CD4-positive, alpha-beta T cell treated with Interferon gamma for 1 hour (primary cell): ENCODE measurements at regions not wholly inside any gene's neighbourhood (a gene's known extent, or its start where the extent isn't known, plus 50 kb on each side); places are given as distances from the start of the nearest gene placed in this dataset.
"Not testable (repeated sequence)": the region's sequence is repeated elsewhere in the genome, so short reads cannot be mapped to it uniquely, and the experiment has no call there.

Source experiments
- DNase-seq: peaks from one replicate; pipeline ENCODE4 v3.0.0-alpha.2; 2020

DNA sequence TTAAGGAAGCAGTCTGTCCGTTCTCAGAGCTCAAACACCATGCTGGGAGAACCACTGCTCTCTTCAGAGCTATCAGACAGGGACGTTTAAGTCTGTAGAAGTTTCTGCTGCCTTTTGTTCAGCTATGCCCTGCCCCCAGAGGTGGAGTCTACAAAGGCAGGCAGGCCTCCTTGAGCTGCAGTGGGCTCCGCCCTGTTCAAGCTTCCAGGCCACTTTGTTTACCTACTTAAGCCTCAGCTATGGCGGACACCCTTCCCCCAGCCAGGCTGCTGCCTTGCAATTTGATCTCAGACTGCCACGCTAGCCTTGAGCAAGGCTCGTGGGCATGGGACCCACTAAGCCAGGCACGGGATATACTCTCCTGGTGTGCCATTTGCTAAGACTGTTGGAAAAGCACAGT, 180.7 kb upstream of the TMEM196 start:
- DNase-seq = not testable (repeated sequence)

DNA sequence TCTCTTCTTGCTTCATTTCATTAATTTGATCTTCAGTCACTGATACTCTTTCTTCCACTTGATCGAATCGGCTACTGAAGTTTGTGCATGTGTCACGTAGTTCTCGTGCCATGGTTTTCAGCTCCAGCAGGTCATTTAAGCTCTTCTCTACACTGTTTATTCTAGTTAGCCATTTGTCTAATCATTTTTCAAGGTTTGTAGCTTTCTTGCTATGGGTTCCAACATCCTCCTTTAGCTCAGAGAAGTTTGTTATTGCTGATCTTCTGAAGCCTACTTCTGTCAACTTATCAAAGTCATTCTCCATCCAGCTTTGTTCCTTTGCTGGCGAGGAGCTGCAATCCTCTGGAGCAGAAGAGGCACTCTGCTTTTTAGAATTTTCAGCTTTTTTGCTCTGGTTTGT, 180.0 kb upstream of the TMEM196 start:
- not testable (repeated sequence) for DNase-seq

DNA sequence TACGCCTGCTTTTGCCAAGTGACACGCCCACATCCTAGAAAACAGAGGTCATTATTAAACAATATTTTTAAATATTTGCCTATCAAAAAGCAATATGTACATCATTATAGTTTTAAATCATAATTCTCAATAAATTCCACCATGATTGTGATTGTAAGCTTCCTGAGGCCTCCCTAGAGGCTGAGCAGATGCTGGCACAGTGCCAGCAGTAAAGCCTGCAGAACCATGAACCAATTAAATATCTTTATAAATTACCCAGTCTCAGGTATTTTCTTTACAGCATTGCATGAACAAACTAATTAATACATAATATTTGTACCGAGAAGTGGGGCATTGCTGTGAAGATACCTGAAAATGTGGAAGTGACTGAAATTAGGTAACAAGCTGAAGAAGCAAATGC, 174.7 kb upstream of the TMEM196 start:
- DNase-seq = no peak

DNA sequence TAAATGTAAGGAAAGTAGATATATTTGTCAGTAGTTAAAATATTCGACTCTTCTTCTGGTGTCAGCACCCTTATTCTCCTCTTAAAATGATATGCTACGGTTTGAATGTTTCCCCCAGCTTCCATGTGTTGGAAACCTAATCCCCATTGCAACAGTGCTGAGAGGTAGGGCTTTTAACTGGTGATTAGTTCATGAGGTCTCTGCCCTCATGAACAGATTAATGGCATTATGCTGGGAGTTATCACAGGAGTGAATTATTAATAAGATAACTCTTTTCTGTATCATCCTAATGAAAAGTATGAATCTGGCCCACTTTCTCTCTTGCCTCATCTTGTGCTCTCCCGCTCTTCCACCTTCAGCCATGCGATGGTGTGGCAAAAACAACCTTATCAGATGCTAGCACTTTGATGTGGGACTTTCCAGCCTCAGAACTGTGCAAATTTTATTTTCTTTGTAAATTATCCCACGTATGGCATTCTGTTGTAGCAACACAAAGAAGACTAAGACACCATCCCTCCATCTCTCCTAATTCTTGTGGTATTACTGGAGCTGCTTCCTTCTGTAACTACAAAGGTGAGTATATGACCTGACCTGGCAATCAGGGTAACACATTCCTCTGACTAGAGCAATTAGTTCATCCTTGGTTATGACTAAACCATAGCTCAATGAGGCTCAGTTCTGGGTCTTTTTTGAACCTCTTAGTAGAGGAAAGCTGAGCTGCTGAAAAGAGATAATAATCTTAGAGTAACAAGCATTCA, 171.1 kb upstream of the TMEM196 start:
- DNase-seq = no peak

DNA sequence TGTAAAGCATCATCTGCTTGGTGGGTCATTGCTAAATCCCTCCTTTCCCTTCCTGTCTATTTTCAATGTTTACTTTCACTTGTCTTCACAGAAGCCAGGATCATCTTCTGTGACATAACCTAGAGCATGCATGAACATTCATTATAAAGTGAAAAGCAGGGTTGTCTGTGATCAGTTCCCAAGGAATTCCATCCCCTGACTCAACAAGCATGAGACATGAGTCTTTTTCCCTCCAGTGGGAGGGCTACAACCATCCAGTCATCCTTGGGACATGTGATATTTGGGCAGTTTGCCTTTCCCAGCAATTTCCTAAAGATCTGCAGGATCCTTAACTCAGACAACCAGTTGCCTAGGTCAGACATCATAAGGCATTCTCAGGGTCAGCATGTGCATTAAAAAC, 166.3 kb upstream of the TMEM196 start:
- DNase-seq = no peak

DNA sequence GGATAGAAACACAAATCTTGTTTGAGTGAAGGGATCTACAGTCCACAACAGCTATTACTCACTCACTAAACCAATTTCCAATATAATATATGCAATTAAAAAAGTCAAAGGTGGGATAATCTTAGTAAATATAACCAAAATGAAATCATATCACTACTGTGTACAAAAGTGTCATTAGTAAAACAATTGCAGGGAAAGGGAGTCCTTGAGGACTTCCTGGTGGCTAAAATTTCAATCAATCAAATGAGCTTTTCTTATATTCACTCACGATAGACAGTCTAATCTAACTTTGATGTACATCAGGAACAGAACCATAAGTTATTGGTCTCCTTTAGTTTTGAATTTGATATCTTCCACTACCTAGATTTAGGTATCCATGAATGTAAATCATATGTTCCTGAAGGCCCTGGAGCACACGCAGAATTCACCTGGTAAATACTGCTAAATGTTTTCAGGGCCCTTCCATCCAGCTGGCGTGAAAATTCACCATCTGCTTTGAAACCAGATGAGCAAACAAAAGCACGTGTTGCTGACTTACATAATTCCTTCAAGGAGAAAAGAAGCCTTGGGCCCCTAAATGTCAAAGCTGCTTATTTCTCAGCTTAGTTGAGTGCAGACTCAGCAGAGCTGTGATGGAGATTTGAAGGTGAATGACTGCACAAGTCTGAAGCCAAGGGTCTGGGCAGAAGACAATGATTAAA, 159.3 kb upstream of the TMEM196 start:
- no peak for DNase-seq

DNA sequence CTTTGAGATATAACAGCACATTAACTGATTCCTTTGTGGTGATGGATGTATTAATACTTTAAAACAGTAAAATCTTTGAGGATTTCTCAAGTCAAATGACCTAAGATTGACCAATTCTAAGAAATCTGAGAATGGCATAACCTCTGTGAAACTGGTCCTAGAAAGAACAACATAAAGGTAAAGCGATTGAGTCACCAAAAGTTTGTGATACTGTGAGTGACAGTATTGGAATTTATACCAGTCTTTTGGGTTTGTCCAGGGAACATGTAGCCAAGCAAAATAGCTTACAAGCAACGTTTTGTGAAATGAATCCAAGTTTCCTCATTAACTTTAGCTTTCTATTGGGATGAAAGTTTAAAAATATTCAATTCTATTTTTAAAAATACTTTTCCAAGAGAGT, 157.4 kb upstream of the TMEM196 start:
- no peak for DNase-seq

DNA sequence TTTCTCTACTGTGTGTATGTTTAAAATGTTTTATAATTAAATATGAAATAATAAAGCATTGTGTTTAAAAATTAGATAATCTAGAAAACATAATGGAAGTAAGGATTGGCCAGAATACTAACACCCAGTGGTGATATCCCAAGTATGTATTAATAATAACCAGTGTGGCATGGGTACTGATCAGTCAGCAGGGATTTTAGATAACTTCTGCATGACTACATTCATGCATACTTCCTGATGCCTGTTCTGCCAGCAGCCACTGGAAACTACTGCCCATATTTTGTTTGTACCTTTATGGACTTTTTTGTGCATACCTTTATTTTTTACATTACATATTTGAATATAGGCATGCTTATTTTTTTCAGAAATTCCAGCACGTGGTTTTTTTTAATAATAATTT, 156.6 kb upstream of the TMEM196 start:
- no peak for DNase-seq

DNA sequence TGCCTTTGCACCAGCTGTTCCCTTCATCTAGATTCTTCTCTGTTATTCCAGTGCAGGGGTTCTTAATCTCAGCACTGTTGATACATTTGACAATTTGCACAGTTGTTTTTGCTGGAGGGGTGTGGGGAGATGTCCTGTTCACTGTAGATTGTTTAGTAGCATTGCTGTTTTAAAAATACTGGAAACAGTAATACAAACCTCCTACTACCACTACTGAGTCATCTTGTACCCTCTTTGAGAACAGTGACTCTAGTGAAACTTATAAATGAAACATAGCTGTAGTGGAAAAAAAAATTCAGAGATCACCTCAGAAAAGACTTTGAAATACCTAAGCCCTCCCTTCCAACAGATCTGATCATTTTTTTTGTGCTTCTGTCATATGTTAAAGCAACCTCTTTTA, 154.8 kb upstream of the TMEM196 start:
- no peak for DNase-seq

DNA sequence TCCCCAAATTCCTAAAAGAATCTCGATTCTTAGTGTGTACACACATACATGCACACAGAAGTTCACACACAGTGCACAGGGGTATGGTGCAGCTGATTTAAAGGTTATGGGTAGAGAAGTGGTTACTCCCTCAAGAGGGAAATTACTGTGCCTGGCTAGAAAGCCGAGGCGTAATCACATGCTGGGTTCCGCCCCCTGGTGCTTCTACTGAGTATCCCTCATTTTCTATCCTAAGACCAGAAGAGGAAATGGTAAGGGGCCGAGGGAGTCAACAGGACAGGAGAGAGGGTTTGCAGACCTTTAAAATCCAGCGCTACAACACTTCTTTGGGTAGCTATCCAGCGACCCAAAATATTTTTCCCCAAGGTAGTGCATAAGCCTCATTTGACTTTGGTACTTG, 147.3 kb upstream of the TMEM196 start:
- no peak for DNase-seq

DNA sequence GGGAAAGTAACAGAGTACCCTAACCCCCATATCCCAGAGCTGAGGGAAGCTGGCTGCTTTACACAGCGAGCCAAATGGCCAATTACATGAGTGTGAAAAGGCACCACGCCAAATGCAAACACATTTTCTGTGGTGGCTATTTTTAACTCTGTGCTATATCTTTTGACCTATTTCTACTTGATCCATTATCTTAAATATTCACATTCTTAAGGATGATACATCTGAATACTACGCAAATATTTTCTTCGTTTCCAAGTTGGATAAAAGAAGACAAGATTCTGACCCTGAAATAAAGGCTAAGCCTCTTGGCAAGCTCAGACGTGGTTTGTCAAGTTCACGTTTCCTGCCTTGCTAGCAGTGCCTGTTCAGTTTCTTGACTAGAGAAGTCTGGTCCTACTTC, 146.7 kb upstream of the TMEM196 start:
- no peak for DNase-seq

DNA sequence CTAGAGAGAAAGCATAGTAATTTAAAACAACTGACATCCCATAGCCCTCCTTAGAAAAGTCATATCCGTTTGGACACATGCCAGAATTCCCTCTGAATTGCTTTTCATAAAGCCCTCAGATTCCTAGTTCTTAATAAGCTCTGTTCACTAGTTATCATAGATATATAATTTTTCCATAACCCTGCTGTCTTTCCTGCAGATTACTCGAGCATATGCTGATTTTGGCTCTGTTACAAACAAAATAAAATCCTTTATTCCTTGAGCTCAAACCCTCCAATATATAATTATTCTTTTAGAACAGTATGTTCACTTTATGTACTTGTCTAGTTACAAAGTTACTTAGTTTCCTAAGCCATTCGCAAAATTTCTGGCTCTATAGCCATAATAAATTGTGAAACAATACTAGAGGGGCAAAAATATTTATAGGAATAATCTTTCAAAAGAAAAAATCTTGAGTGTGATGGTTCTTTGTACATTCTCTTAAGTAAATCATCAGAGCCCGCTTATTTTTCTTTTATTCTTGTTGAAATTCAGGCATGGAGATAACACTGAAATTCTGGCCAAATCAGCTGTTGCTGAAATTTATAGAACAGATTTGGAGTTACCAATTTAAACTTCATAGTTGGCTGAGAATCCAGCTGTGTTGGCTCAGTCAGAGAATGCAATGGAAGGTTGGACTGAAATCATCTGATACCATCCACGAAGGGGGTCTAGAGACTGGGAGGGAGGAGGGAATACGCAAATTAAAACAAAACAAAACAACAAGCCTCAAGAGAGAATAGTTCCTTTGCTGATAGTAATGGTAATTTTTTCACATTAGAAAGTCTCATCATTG, 146.1 kb upstream of the TMEM196 start:
- no peak for DNase-seq

DNA sequence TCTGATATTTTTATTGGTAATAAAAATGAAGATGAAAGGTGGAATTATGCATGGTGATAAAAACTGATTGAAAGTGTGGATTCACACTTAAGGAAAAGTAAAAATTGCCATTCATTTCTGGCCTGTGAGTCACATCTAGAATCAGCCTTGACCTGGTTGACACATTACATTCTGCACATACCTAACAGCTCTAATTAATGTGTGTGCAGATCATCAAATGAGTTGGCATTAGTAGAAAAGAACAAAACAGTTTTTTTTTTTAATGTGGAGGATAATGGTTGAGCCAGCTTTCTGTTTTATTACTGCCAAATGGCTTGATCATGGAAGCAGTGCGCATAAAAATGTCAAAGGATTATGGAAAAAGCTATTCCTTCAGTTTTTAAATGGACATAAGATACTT, 142.6 kb upstream of the TMEM196 start:
- no peak for DNase-seq

DNA sequence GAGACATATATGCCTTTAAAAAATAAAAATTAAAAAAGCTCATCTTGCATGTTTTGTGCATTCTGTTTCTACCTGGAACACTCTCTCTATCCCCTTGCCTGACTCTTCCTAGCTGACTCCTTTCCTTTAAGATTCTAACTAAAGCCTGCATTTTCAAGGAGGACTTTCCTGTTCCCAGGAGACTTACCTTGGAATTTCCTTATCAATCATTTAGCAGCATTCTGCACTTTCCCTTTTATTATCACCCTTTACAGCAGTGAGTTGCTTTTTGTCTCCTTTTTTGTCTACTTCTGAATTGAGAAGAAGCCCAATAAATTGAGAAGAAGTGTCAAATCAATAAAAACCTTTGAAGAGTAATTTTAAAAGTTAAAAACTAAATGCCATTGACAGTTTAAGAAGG, 142.2 kb upstream of the TMEM196 start:
- no peak for DNase-seq

DNA sequence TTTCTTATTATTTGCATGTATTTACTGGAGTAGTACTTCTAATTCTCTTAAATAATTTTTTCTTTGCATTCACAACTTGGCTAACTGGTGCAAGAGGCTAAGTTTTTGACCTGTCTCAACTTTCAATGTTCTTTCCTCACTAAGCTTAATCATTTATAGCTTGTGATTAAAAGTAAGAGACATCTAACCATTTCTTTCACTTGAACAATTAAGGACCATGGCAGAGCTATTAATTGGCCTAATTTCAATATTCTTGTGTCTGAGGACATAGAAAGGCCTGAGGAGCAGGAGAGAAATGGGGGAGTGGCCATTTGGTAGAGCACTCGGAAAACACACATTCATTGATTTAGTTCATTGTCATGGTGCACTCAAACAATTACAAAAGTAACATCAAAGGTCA, 141.4 kb upstream of the TMEM196 start:
- no peak for DNase-seq

DNA sequence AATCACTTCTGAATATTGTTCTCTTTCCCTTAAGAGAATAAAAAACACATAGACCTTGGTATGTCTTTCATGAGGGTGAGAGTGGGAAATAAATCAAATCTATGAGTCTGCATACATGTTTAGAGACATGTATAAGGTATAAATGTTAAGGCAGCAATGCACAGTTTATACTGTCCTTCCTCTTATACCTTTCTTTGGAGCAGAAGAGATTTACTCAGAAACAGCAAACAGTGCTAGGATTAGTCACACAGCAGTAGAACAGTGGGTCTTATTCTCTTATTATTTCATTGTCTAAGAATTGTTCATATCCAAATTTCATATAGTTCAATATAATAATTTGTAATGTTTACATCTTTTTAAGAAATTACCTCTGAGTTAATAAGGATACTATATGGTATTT, 126.7 kb upstream of the TMEM196 start:
- no peak for DNase-seq

DNA sequence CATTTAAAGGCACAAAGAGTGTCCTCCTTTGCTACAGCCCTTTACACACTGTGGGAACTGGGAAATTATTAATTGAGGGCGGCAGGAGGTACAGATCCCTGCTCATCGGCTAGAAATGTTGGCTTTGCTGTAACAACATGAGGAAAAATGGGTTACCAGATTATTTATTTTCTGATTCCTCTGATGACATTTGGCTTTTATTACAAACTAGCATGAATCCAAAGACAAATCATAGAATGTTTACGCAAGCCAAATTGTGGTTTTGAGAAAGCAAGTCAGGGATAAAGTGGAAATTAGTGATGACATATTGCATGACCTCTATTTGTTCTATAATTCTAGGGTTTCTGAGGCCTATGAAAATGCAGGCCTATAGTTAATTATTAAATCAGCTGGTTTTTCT, 126.1 kb upstream of the TMEM196 start:
- DNase-seq = no peak

DNA sequence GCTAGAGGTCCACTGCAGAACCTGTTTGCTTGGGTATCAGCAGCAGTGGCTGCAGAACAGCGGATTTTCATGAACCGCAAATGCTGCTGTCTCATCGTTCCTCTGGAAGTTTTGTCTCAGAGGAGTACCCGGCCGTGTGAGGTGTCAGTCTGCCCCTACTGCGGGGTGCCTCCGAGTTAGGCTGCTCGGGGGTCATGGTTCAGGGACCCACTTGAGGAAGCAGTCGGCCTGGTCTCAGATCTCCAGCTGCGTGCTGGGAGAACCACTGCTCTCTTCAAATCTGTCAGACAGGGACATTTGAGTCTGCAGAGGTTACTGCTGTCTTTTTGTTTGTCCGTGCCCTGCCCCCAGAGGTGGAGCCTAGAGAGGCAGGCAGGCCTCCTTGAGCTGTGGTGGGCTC, 109.5 kb upstream of the TMEM196 start:
- not testable (repeated sequence) for DNase-seq

DNA sequence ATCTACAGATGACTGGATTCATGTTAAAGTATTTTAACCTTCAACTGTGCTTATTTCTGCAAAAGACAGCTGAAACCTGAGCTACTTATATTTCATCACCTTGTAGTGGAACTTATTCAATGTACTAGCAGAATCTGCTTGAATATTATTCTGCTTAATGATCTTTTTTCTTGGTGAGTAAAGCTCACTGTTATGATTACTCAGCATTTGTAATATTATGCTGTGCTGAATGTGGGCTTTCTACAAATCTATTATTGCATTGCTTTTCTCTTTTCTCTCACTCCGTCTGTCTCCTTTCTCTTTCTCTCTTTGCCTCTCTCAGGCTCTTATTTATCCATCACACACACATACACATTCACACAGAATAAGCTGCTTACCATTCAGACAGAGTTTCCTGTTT, 98.7 kb upstream of the TMEM196 start:
- no peak for DNase-seq

DNA sequence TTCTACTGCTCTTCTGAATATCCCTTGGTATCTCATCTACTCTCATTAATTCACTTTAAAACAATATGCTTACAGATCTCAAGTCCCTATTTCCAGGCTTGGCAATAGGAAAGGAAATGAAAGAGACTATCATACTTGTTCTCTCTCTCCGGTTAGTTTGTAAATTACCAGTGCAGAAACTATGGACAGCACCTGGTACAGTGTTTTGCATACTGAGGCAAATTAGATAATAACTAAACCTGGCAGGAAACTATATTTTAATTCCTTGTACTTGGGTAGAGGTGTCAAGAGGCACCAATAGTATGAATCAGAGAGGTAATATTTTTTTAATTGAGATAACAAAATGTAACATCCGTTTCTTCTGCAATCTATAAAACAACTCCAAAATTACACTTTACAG, 97.7 kb upstream of the TMEM196 start:
- no peak for DNase-seq

DNA sequence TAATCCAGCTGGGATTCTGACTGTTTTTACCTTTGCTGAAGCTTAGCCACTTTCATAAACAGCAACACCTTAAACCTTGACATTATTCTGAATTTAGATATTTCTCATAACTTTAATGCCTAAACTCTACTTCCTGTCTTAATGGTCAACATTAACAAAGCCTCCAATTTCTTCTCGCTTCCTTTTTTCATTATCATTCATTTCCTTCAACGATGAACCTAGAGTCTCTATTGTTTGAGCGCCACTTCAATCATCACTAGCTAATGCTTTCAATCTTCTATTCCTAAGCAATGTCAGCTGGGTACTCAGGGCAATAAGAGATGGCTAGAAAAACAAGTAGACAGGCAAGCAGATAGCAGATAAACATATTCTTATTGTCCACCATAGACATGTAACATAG, 96.6 kb upstream of the TMEM196 start:
- no peak for DNase-seq

DNA sequence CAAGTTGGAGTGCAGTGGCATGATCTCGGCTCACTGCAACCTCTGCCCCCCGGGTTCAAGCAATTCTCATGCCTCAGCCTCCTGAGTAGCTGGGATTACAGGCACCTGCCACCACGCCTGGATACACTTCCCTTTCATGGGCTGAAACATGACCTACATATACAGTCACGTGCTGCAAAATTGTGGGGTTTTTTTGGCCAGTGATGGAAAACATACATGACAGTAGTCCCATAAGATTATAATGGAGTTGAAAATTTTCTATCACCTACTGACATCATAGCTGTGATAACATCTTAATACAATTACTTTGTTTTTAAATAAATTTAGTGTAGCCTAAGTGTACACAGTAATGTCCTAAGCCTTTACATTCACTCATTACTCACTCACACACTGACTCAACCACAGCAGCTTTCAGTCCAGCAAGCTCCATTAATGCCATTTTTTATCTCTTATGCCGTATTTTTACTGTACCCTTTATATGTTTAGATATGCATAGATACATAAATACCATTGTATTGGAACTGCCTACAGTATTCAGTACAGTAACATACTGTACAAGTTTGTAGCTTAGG, 79.9 kb upstream of the TMEM196 start:
- no peak for DNase-seq

DNA sequence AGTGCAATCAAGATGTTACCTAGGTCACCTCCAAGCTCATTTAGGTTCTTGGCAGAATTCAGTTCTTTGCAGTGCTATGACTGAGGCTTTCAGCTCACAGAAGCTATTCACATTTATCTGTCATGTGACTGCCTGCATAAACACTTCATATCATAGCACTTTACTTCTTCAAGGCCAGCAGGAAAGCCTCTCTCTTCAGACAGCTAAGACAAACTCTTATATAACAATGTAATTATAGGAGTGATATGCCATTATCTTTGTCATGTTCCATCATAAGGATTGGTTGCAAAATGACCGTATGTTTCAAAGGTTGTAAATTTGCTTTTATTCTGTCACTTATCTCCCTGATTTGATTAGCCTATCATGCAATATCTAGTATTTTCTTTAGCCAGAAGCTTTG, 78.8 kb upstream of the TMEM196 start:
- DNase-seq = no peak

DNA sequence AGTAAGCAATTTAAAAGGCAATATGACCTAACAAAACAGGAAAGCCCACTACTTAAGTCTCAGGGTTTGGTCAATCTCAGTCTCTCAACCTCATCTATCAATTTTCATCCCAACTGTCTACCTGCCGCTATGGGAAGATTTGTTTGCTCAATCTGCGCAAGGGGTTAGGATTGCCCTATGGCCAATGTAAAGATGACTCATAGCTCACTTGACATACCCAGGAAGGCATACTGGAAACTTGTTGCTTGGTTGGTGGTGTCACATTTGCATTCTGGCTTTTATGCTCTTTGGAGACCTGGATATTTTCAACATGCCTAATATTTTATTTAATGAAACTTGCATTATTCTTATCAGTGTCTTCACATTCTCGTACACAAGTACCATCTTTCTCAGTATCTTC, 78.1 kb upstream of the TMEM196 start:
- DNase-seq = no peak
